GM23338 (cell line): ENCODE measurements at regions not wholly inside any gene's neighbourhood (a gene's known extent, or its start where the extent isn't known, plus 50 kb on each side); places are given as distances from the start of the nearest gene placed in this dataset.
A peak's percentile ranks its signal among the peaks of the same experiment; 100 is the strongest.
"Not testable (repeated sequence)": the region's sequence is repeated elsewhere in the genome, so short reads cannot be mapped to it uniquely, and the experiment has no call there.

Source experiments
- ATAC-seq: fragments of 200-7000 bp; cut with Tn5 transposase; 3 replicates; pipeline ENCODE4 v1.9.1; 2020
- DNase-seq: peaks from one replicate; pipeline ENCODE4 v3.0.0-alpha.2; 2015; ENCODE audit warnings: low spot score
- H2AFZ ChIP-seq: fragments of 200-600 bp; sonication (generic); 2 replicates; pipeline ENCODE4 v1.8.0; 2016; ENCODE audit warnings: antibody characterized with exemption, mild to moderate bottlenecking, moderate library complexity
- H3F3A ChIP-seq: fragments of 200-600 bp; sonication (generic); replicated peaks from 2 replicates; pipeline ENCODE4 v1.8.0; 2017; ENCODE audit warnings: antibody characterized with exemption, mixed run types, low read depth
- H3K27ac ChIP-seq: fragments of 200-600 bp; sonication (generic); 2 replicates; pipeline ENCODE4 v1.6.1; 2016; ENCODE audit warnings: low read depth
- H3K27me3 ChIP-seq: fragments of 200-600 bp; sonication (generic); 2 replicates; pipeline ENCODE4 v1.8.0; 2016; ENCODE audit warnings: mild to moderate bottlenecking, mixed run types, moderate library complexity; ENCODE audit not compliant: insufficient read depth
- H3K36me3 ChIP-seq: fragments of 200-600 bp; sonication (generic); 2 replicates; pipeline ENCODE4 v1.8.0; 2016; ENCODE audit warnings: mild to moderate bottlenecking; ENCODE audit not compliant: insufficient read depth
- H3K4me1 ChIP-seq: fragments of 200-600 bp; sonication (generic); 2 replicates; pipeline ENCODE4 v1.8.0; 2016; ENCODE audit warnings: mild to moderate bottlenecking, moderate library complexity; ENCODE audit not compliant: insufficient read depth
- H3K4me2 ChIP-seq: fragments of 200-600 bp; sonication (generic); 2 replicates; pipeline ENCODE4 v1.7.1; 2017; ENCODE audit warnings: mixed run types
- H3K4me3 ChIP-seq: fragments of 200-600 bp; sonication (generic); 2 replicates; pipeline ENCODE4 v1.6.1; 2016; ENCODE audit warnings: mixed run types
- H3K79me2 ChIP-seq: fragments of 200-600 bp; sonication (generic); replicated peaks from 2 replicates; pipeline ENCODE4 v1.8.0; 2017; ENCODE audit warnings: mild to moderate bottlenecking; ENCODE audit not compliant: insufficient read depth
- H3K9me2 ChIP-seq: fragments of 200-600 bp; sonication (generic); 2 replicates; pipeline ENCODE4 v1.8.0; 2017; ENCODE audit not compliant: insufficient read depth
- H4K20me1 ChIP-seq: fragments of 200-600 bp; sonication (generic); replicated peaks from 2 replicates; pipeline ENCODE4 v1.8.0; 2017; ENCODE audit warnings: mild to moderate bottlenecking; ENCODE audit not compliant: insufficient read depth
- H3K27ac Mint-ChIP-seq: 2 replicates; pipeline ENCODE4 v1.8.0; 2020; ENCODE audit warnings: inconsistent platforms, mild to moderate bottlenecking, moderate library complexity, mixed read lengths
- H3K27me3 Mint-ChIP-seq: 3 replicates; pipeline ENCODE4 v1.8.0; 2022; ENCODE audit warnings: low read depth, mild to moderate bottlenecking, moderate library complexity, mixed read lengths, inconsistent platforms; ENCODE audit not compliant: insufficient read depth, poor library complexity
- H3K36me3 Mint-ChIP-seq: 3 replicates; pipeline ENCODE4 v1.8.0; 2021; ENCODE audit warnings: low read depth, mild to moderate bottlenecking, inconsistent platforms, moderate library complexity, mixed read lengths
- H3K4me1 Mint-ChIP-seq: 3 replicates; pipeline ENCODE4 v1.8.0; 2020; ENCODE audit warnings: mild to moderate bottlenecking, inconsistent platforms, mixed read lengths
- H3K4me3 Mint-ChIP-seq: 3 replicates; pipeline ENCODE4 v1.8.0; 2021; ENCODE audit warnings: moderate library complexity, mild to moderate bottlenecking, inconsistent platforms, mixed read lengths
- H3K9me3 Mint-ChIP-seq: 3 replicates; pipeline ENCODE4 v1.8.0; 2020; ENCODE audit warnings: moderate library complexity, mild to moderate bottlenecking, inconsistent platforms, mixed read lengths
- CREB1 ChIP-seq: fragments of 250-450 bp; sonication (Bioruptor Pico); IDR thresholded peaks from 2 replicates; pipeline ENCODE4 v1.5.0; 2020; ENCODE audit warnings: low read depth, mild to moderate bottlenecking, moderate library complexity
- EZH2 ChIP-seq: fragments of 200-600 bp; sonication (generic); IDR thresholded peaks from one replicate; pipeline ENCODE4 v1.8.0; 2017; ENCODE audit warnings: antibody characterized with exemption, mild to moderate bottlenecking, low read depth; ENCODE audit not compliant: unreplicated experiment
- JUNB ChIP-seq: IDR thresholded peaks from one replicate; pipeline ENCODE4 v1.6.1; 2016; ENCODE audit warnings: antibody characterized with exemption; ENCODE audit not compliant: unreplicated experiment
- NANOG ChIP-seq: IDR thresholded peaks from 2 replicates; pipeline ENCODE4 v1.6.1; 2016; ENCODE audit warnings: antibody characterized with exemption, borderline replicate concordance
- STAT1 ChIP-seq: IDR thresholded peaks from one replicate; pipeline ENCODE4 v1.6.1; 2016; ENCODE audit warnings: antibody characterized with exemption; ENCODE audit not compliant: unreplicated experiment

DNA sequence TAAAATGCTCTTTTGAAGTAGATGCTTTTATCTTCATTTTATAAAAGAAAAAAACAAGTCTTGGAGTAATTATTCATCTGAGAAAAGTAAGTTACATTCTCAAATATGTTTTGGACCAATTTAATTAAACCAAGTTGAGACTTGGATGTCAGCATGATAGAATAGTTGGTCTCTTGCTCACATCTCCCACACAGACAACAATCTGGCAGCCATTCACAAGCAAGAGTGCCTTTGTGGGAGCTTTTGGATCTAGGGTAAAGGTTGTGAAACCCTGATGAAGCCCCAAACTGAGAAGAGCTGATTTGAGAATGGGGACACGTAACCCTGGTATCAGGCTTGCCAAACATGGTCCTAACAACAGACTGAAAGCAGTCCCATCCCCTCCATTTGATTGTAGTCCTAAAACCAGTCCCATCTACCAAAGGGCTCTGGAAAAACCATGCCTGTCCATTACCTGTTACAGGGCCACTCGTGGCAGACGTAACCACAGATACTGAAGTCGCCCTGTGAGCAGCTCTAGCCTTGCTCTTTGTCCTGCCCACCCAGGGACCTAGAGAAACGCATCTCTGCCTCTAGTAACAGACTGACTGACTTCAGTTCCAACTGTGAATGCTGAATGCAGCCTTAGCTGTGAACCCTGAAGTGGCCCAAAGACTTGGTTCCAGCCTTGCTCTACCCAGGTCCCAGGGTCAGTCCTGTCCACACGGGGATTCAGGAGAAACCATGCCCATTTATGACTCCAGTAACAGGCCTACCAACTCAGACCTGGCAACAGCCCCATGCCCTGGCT is 145.5 kb upstream of the SYNPR start:
- H4K20me1 ChIP-seq = no peaks in the 10 kb centered on the region
- H3K79me2 ChIP-seq = no peaks in the 10 kb centered on the region
- no peaks in the 10 kb centered on the region for H3K36me3 ChIP-seq
- no peak overlapping the region for H3K4me2 ChIP-seq
- Mint-ChIP-seq H3K4me3 (no peak overlapping the region), H3K27ac (no peak overlapping the region; the same call in 1 of the 2 replicates), H3K4me1 (peaks cover 48% of the 10 kb centered on the region), H3K36me3 (peaks cover 6% of the 10 kb centered on the region), H3K9me3 (peaks cover 9% of the 10 kb centered on the region; the same call in 2 of the 3 replicates), H3K27me3 (peaks cover 3% of the 10 kb centered on the region)
- no peaks in the 10 kb centered on the region for H3K9me2 ChIP-seq
- peak; percentile 33 for ATAC-seq
- peak overlapping the region; percentile 28; the same call in 1 of the 2 replicates for H2AFZ ChIP-seq
- no peaks in the 10 kb centered on the region for H3F3A ChIP-seq
- DNase-seq = no peak
- H3K4me3 ChIP-seq = no peak overlapping the region
- H3K27ac ChIP-seq = no peak overlapping the region
- TF ChIP-seq NANOG = no peak
- no peak for TF ChIP-seq STAT1
- no peak for TF ChIP-seq JUNB
- no peak for TF ChIP-seq CREB1 (CRISPR knock-in tag)
- H3K4me1 ChIP-seq = peaks cover 22% of the 10 kb centered on the region
- no peaks in the 10 kb centered on the region for H3K27me3 ChIP-seq

DNA sequence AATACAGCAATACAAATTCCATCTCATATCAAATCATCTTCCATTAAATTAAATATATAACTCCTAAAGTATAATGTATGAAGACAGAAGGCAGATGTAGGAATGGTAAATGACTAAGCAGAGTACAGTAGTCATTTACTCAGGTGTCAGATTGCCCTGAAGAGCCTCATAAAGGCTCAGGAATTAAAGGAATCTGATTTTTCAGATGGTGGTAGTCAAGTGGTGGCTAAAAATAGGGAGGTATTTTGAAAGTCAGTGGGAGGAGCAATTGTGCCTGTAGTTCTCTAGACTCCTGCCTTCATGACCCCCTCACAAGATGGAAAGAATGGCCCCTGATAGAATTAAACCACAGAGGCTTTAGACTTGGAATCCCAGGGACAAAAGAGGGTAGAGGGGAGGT is 142.7 kb upstream of the SYNPR start:
- DNase-seq = peak; percentile 69
- no peaks in the 10 kb centered on the region for H3K36me3 ChIP-seq
- H3K4me3 ChIP-seq = no peak overlapping the region; the same call in 1 of the 2 replicates

DNA sequence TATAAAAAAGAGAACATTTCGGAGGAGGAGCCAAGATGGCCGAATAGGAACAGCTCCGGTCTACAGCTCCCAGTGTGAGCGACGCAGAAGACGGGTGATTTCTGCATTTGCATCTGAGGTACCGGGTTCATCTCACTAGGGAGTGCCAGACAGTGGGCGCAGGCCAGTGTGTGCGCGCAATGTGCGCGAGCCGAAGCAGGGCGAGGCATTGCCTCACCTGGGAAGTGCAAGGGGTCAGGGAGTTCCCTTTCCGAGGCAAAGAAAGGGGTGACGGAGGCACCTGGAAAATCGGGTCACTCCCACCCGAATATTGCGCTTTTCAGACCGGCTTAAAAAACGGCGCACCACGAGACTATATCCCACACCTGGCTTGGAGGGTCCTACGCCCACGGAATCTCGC is 141.9 kb upstream of the SYNPR start:
- not testable (repeated sequence) for H4K20me1 ChIP-seq, H3K79me2 ChIP-seq, H3F3A ChIP-seq, H3K4me1 ChIP-seq, H3K27me3 ChIP-seq, H3K36me3 Mint-ChIP-seq, DNase-seq, H3K27me3 Mint-ChIP-seq, H2AFZ ChIP-seq, H3K36me3 ChIP-seq, H3K9me2 ChIP-seq, ATAC-seq
- Histone ChIP-seq H3K27ac (peak overlapping the region; percentile 53; the same call in 1 of the 2 replicates), H3K4me3 (peak overlapping the region; percentile 12), H3K4me2 (peak overlapping the region; percentile 50)
- Mint-ChIP-seq H3K4me1 (peaks cover 33% of the 10 kb centered on the region), H3K4me3 (peak overlapping the region; percentile 45; the same call in 2 of the 3 replicates), H3K27ac (peak overlapping the region; percentile 97), H3K9me3 (peaks cover 11% of the 10 kb centered on the region; the same call in 2 of the 3 replicates)

More for the DNA sequence above, 142.7 kb upstream of the SYNPR start:
- no peak for TF ChIP-seq EZH2
- peak; percentile 12; the same call in 1 of the 2 replicates for TF ChIP-seq NANOG
- Histone ChIP-seq H3K4me1 (peaks cover 18% of the 10 kb centered on the region), H3F3A (no peaks in the 10 kb centered on the region), H3K27ac (peak overlapping the region; percentile 53; the same call in 1 of the 2 replicates), H2AFZ (no peak overlapping the region), H3K79me2 (no peaks in the 10 kb centered on the region), H3K27me3 (no peaks in the 10 kb centered on the region), H3K9me2 (no peaks in the 10 kb centered on the region), H3K4me2 (peak overlapping the region; percentile 50; the same call in 1 of the 2 replicates), H4K20me1 (no peaks in the 10 kb centered on the region)
- Mint-ChIP-seq H3K27ac (peak overlapping the region; percentile 97), H3K27me3 (peaks cover 3% of the 10 kb centered on the region), H3K4me3 (peak overlapping the region; percentile 6; the same call in 1 of the 3 replicates), H3K36me3 (peaks cover 8% of the 10 kb centered on the region), H3K9me3 (peaks cover 11% of the 10 kb centered on the region; the same call in 2 of the 3 replicates), H3K4me1 (peaks cover 41% of the 10 kb centered on the region)
- ATAC-seq = peak; percentile 74
